Adrenal gland (tissue), 9 donors: ENCODE measurements at regions not wholly inside any gene's neighbourhood (a gene's known extent, or its start where the extent isn't known, plus 50 kb on each side); places are given as distances from the start of the nearest gene placed in this dataset.

ENCODE experiments used
- DNase-seq, 7 donors: peaks; one replicate each; pipeline ENCODE4 v3.0.0-alpha.2; 2019 to 2020
- H3K27ac ChIP-seq, 5 donors: fragments of 200-600 bp; sonication (generic) in 4 of 5; 1 replicate in 3 of 5; 2 replicates in 2 of 5; pipeline versions ENCODE4 v1.5.1 to v1.8.0; 2016 to 2020; ENCODE audit warnings: mild to moderate bottlenecking in 1 of 5
- H3K27me3 ChIP-seq: fragments of 200-600 bp; 2 replicates; pipeline ENCODE4 v1.8.0; 2021
- H3K36me3 ChIP-seq, 2 donors: fragments of 200-600 bp; replicated peaks in 1 of 2; 1 replicate in 1 of 2; 2 replicates in 1 of 2; pipeline versions ENCODE4 v1.5.1 to v1.8.0; 2018 to 2022
- H3K4me1 ChIP-seq, 2 donors: fragments of 200-600 bp; replicated peaks in 1 of 2; 1 replicate in 1 of 2; 2 replicates in 1 of 2; pipeline versions ENCODE4 v1.5.1 to v1.8.0; 2018 to 2021
- H3K4me3 ChIP-seq, 4 donors: fragments of 200-600 bp; sonication (generic) in 3 of 4; one replicate each; pipeline ENCODE4 v1.5.1; 2016 to 2018
- H3K9me3 ChIP-seq, 3 donors: fragments of 200-600 bp; sonication (generic) in 1 of 3; replicated peaks in 1 of 3; 1 replicate in 2 of 3; 2 replicates in 1 of 3; pipeline versions ENCODE4 v1.5.1 to v1.8.0; 2016 to 2021
- CTCF ChIP-seq, 6 experiments: fragments of 450-650 bp in 4 of 6; fragments of 200-600 bp in 2 of 6; sonication (generic) in 1 of 6; IDR thresholded peaks; 1 replicate in 5 of 6; 2 replicates in 1 of 6; pipeline versions ENCODE4 v1.5.1 to v1.8.0; 2016 to 2021; ENCODE audit warnings: antibody characterized with exemption in 6 of 6, mild to moderate bottlenecking in 2 of 6, moderate library complexity in 1 of 6
- POLR2A ChIP-seq, 2 donors: fragments of 450-650 bp; IDR thresholded peaks; one replicate each; pipeline ENCODE4 v1.6.1; 2017; ENCODE audit warnings: antibody characterized with exemption in 2 of 2, mild to moderate bottlenecking in 2 of 2, moderate library complexity in 1 of 2
- WGBS, 4 donors: extraction: QIAGEN DNeasy Blood & Tissue Kit in 2 of 4; methylation state at CpG; one replicate each; pipeline versions ENCODE4 v1.1.5 to v1.1.7; 2013 to 2017; 5-methylcytosine and 5-hydroxymethylcytosine counted together
- intact Hi-C, 2 donors: fragments of 100-400 bp; cut with DNase I; formaldehyde crosslinking; loops; one replicate each; pipeline versions ENCODE4 v1.14.1 to v1.15.0; 2022 to 2023
- donor health status: healthy with polysubstance abuse.
- donor health status: Bipolar disorder and iron deficiency.
- donor health status: DM: yes; HTN: yes; CAD: no.
- donor health status: DM: no; HTN: no; CAD: no.
- donor health status: DM: no; HTN: no; CAD: no.

GRCh38 chr14:43123544-43123943 is 1383.5 kb downstream of the FSCB start:
- no peaks in the 10 kb centered on the region for H3K27me3 ChIP-seq
- no peaks in the 10 kb centered on the region for H3K36me3 ChIP-seq
- intact Hi-C loops, result no loop called here
- DNase-seq, result no peak
- TF ChIP-seq CTCF (IDR thresholded peaks at IDR 0.05) (no peak), POLR2A (IDR thresholded peaks at IDR 0.05) (no peak)
- no peak overlapping the region for H3K4me3 ChIP-seq
- H3K9me3 ChIP-seq, result no peaks in the 10 kb centered on the region
- H3K27ac ChIP-seq, result no peak overlapping the region
- no peaks in the 10 kb centered on the region for H3K4me1 ChIP-seq

- H3K36me3 ChIP-seq, result no peaks in the 10 kb centered on the region
- H3K9me3 ChIP-seq, result no peaks in the 10 kb centered on the region
- TF ChIP-seq POLR2A (IDR thresholded peaks at IDR 0.05) (no peak), CTCF (IDR thresholded peaks at IDR 0.05) (no peak)
- no peaks in the 10 kb centered on the region for H3K4me1 ChIP-seq
- H3K27me3 ChIP-seq, result no peaks in the 10 kb centered on the region
- intact Hi-C loops, result no loop called here
- H3K27ac ChIP-seq, result no peak overlapping the region
- DNase-seq, result no peak
- H3K4me3 ChIP-seq, result no peak overlapping the region
- 40 to 84% (median 78%) methylated on average over 1 of the region's 1 CpG for WGBS, 4 donors
Measured at GRCh38 chr14:43119672-43120071, 1387.4 kb downstream of the FSCB start.

GRCh38 chr14:43116341-43116740 is 1390.7 kb downstream of the FSCB start:
- Histone ChIP-seq H3K27ac (no peak overlapping the region), H3K36me3 (no peaks in the 10 kb centered on the region), H3K4me3 (no peak overlapping the region), H3K4me1 (no peaks in the 10 kb centered on the region), H3K27me3 (no peaks in the 10 kb centered on the region), H3K9me3 (no peaks in the 10 kb centered on the region)
- no peak for DNase-seq
- intact Hi-C loops, result no loop called here
- WGBS, 4 donors, result 60 to 71% (median 62%) methylated on average over 3 of the region's 3 CpGs
- TF ChIP-seq POLR2A (IDR thresholded peaks at IDR 0.05) (no peak), CTCF (IDR thresholded peaks at IDR 0.05) (no peak)

- Histone ChIP-seq H3K9me3 (no peaks in the 10 kb centered on the region), H3K27ac (no peak overlapping the region), H3K36me3 (no peaks in the 10 kb centered on the region), H3K27me3 (no peaks in the 10 kb centered on the region), H3K4me3 (no peak overlapping the region), H3K4me1 (no peaks in the 10 kb centered on the region)
- no peak for DNase-seq
- 39 to 52% (median 47%) methylated on average over 2 of the region's 2 CpGs for WGBS, 4 donors
- intact Hi-C loops, result no loop called here
- no peak for TF ChIP-seq POLR2A (IDR thresholded peaks at IDR 0.05)
- TF ChIP-seq CTCF (IDR thresholded peaks at IDR 0.05), result no peak
Measured at GRCh38 chr14:43105305-43105704, 1401.8 kb downstream of the FSCB start.
